ENCODE measurements at regions not wholly inside any gene's neighbourhood (a gene's known extent, or its start where the extent isn't known, plus 50 kb on each side); places are given as distances from the start of the nearest gene placed in this dataset.

DNA sequence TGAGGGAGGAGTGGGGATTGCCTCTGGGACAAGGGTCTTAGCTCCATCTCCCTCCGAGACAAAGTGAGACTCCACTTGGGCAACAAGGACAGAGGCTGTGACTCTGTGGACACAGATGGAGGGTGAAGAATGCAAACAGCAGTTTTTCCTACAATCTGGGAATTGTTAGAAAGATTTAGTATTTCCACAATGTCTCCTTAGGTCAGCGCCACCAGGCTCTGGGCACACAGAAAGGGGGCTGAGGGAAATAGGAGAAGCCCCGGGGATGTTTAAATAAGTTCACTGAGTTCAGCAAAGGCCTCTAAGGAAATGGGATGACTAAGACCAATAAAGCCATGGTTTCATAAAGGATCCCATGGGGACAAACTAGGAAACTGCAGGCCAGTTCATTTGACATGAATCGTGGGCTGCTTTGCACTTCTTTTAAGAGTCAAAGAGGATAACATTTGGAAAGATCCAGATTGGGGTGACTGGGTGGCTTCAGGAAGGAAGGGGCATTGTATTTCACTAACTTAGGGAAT lies 219.8 kb upstream of the GLI3 start:
- TF ChIP-seq EZH2phosphoT487 (IDR thresholded peaks at IDR 0.05; ENCODE audit: low read depth): no peak
- TF ChIP-seq, protein P1, sequence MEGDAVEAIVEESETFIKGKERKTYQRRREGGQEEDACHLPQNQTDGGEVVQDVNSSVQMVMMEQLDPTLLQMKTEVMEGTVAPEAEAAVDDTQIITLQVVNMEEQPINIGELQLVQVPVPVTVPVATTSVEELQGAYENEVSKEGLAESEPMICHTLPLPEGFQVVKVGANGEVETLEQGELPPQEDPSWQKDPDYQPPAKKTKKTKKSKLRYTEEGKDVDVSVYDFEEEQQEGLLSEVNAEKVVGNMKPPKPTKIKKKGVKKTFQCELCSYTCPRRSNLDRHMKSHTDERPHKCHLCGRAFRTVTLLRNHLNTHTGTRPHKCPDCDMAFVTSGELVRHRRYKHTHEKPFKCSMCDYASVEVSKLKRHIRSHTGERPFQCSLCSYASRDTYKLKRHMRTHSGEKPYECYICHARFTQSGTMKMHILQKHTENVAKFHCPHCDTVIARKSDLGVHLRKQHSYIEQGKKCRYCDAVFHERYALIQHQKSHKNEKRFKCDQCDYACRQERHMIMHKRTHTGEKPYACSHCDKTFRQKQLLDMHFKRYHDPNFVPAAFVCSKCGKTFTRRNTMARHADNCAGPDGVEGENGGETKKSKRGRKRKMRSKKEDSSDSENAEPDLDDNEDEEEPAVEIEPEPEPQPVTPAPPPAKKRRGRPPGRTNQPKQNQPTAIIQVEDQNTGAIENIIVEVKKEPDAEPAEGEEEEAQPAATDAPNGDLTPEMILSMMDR (IDR thresholded peaks at IDR 0.05; ENCODE audit: low read depth, low read length): no peak
- H4K20me1 ChIP-seq (ENCODE audit: insufficient read depth, low read length): no peaks in the 10 kb centered on the region
- H3K27ac ChIP-seq (ENCODE audit: low read length): no peak overlapping the region
- no peaks in the 10 kb centered on the region for H3K9me3 ChIP-seq (ENCODE audit: insufficient read depth, low read length)
- no peak overlapping the region for H3K4me3 ChIP-seq (ENCODE audit: low read length)
- no peaks in the 10 kb centered on the region for H3K4me1 ChIP-seq (ENCODE audit: low read length)
- no peak overlapping the region for H3K9ac ChIP-seq (ENCODE audit: low read length)
- no peak overlapping the region for H2AFZ ChIP-seq (ENCODE audit: low read depth, low read length)
- H3K79me2 ChIP-seq (ENCODE audit: low read length): no peaks in the 10 kb centered on the region
- no peaks in the 10 kb centered on the region for H3K27me3 ChIP-seq (ENCODE audit: low read depth, low read length)
- H3K4me2 ChIP-seq (ENCODE audit: low read length): no peak overlapping the region
- H3K36me3 ChIP-seq (replicated peaks; ENCODE audit: low read depth, low read length): no peaks in the 10 kb centered on the region

DNA sequence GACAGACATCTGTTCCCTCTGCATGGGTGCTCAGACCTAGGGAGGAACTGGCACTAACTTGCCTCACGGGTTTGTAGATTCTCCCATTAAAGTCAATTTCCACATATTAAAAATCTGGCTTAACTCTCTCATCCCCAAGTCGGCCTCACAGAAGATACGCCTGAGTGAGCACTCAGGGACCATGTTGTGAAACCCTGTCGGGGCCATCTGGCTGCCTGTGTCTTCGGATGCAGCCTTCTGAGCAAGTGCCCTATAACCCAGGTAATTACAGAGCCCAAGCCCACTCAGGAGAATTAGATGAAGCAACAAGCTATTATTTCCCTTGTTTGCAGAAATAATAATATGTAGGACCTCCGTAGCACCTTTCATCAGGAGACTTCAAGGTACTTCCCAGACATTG lies 219.3 kb upstream of the GLI3 start:
- Histone ChIP-seq H3K4me2 (ENCODE audit: low read length) (no peak overlapping the region), H3K4me1 (ENCODE audit: low read length) (no peaks in the 10 kb centered on the region), H2AFZ (ENCODE audit: low read depth, low read length) (no peak overlapping the region), H3K9me3 (ENCODE audit: insufficient read depth, low read length) (no peaks in the 10 kb centered on the region), H3K4me3 (ENCODE audit: low read length) (no peak overlapping the region), H3K27ac (ENCODE audit: low read length) (no peak overlapping the region), H3K36me3 (replicated peaks; ENCODE audit: low read depth, low read length) (no peaks in the 10 kb centered on the region), H3K79me2 (ENCODE audit: low read length) (no peaks in the 10 kb centered on the region), H3K27me3 (ENCODE audit: low read depth, low read length) (no peaks in the 10 kb centered on the region), H3K9ac (ENCODE audit: low read length) (no peak overlapping the region), H4K20me1 (ENCODE audit: insufficient read depth, low read length) (no peaks in the 10 kb centered on the region)
- no peak for TF ChIP-seq EZH2phosphoT487 (IDR thresholded peaks at IDR 0.05; ENCODE audit: low read depth)
- TF ChIP-seq, protein P1 (IDR thresholded peaks at IDR 0.05; ENCODE audit: low read depth, low read length): no peak

DNA sequence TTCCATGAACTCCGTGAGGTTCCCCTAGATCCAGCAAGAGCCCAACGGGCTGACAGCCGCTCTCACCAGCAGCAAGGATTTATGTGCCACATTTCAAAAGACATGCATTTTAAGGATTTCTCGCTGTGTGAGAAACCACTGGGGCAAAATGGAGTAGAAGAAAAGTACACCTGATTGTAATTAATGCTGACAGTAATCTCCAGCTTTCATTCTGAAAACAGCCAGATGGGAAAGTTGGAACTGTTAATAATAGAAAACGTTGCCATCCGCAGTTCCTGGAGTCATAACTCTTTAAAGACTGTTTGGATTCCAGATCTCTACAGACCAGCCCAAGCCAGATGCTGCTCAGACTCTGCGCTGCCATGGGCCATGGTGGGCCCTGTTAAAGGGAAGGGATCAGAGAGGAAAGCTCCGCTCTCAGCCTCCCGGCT lies 216.9 kb upstream of the GLI3 start:
- Histone ChIP-seq H3K27ac (ENCODE audit: low read length) (no peak overlapping the region), H3K9ac (ENCODE audit: low read length) (no peak overlapping the region), H3K9me3 (ENCODE audit: insufficient read depth, low read length) (no peaks in the 10 kb centered on the region), H4K20me1 (ENCODE audit: insufficient read depth, low read length) (no peaks in the 10 kb centered on the region), H3K4me2 (ENCODE audit: low read length) (no peak overlapping the region), H3K27me3 (ENCODE audit: low read depth, low read length) (no peaks in the 10 kb centered on the region), H3K36me3 (replicated peaks; ENCODE audit: low read depth, low read length) (no peaks in the 10 kb centered on the region), H3K4me3 (ENCODE audit: low read length) (no peak overlapping the region), H3K79me2 (ENCODE audit: low read length) (no peaks in the 10 kb centered on the region), H2AFZ (ENCODE audit: low read depth, low read length) (no peak overlapping the region), H3K4me1 (ENCODE audit: low read length) (no peaks in the 10 kb centered on the region)
- TF ChIP-seq, protein P1 (IDR thresholded peaks at IDR 0.05; ENCODE audit: low read depth, low read length): no peak
- TF ChIP-seq EZH2phosphoT487 (IDR thresholded peaks at IDR 0.05; ENCODE audit: low read depth): no peak

DNA sequence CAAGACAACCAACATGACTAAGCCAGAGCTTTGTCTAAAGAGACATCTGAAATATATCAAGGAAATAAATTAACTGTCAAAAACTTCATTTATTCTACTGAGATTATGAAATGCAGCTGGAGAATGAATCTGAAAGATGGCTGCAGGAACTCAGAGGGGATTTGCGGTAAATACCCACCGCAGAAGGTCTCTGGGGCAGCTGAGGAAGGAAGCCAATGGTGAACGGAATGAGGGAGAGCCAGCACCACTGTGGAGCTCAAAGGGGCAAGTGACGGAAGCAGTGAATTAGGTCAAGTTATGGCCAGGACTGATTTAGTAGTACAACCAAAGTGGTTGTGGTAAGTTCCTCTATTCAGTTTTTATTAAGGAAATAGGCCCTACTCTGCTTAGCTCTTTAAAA lies 215.3 kb upstream of the GLI3 start:
- Histone ChIP-seq H3K79me2 (ENCODE audit: low read length) (no peaks in the 10 kb centered on the region), H3K4me3 (ENCODE audit: low read length) (no peak overlapping the region), H3K36me3 (replicated peaks; ENCODE audit: low read depth, low read length) (no peaks in the 10 kb centered on the region), H4K20me1 (ENCODE audit: insufficient read depth, low read length) (no peaks in the 10 kb centered on the region), H3K27ac (ENCODE audit: low read length) (no peak overlapping the region), H3K4me2 (ENCODE audit: low read length) (no peak overlapping the region), H3K9ac (ENCODE audit: low read length) (no peak overlapping the region), H3K27me3 (ENCODE audit: low read depth, low read length) (no peaks in the 10 kb centered on the region), H3K9me3 (ENCODE audit: insufficient read depth, low read length) (no peaks in the 10 kb centered on the region), H3K4me1 (ENCODE audit: low read length) (no peaks in the 10 kb centered on the region), H2AFZ (ENCODE audit: low read depth, low read length) (no peak overlapping the region)
- TF ChIP-seq EZH2phosphoT487 (IDR thresholded peaks at IDR 0.05; ENCODE audit: low read depth): no peak
- TF ChIP-seq, protein P1 (IDR thresholded peaks at IDR 0.05; ENCODE audit: low read depth, low read length): no peak
